ENCODE measurements at regions not wholly inside any gene's neighbourhood (a gene's known extent, or its start where the extent isn't known, plus 50 kb on each side); places are given as distances from the start of the nearest gene placed in this dataset.

DNA sequence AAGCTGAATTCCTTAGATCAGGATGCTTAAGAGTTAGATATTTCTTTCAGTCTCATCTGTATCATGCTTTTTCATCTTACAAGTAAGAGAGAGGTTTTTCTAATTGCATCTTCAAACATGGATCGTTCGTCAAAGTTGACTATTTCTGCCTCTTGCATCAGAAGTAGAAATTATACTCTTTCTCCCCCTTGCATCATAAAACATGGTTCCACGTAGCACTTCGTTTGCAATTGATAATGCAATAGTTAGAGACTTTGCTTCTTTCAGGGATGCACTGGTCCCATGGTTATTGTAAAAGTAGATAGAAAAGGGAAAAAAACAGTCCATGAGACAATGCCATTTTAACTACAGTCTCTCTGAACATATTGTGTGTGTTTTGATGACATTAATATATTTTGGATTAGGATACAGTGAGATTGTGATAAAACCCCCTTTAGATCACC is 75.1 kb upstream of the PARD3B start:
- TF ChIP-seq, protein P1, sequence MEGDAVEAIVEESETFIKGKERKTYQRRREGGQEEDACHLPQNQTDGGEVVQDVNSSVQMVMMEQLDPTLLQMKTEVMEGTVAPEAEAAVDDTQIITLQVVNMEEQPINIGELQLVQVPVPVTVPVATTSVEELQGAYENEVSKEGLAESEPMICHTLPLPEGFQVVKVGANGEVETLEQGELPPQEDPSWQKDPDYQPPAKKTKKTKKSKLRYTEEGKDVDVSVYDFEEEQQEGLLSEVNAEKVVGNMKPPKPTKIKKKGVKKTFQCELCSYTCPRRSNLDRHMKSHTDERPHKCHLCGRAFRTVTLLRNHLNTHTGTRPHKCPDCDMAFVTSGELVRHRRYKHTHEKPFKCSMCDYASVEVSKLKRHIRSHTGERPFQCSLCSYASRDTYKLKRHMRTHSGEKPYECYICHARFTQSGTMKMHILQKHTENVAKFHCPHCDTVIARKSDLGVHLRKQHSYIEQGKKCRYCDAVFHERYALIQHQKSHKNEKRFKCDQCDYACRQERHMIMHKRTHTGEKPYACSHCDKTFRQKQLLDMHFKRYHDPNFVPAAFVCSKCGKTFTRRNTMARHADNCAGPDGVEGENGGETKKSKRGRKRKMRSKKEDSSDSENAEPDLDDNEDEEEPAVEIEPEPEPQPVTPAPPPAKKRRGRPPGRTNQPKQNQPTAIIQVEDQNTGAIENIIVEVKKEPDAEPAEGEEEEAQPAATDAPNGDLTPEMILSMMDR (IDR thresholded peaks at IDR 0.05): no peak
- no peak for TF ChIP-seq POLR2A (IDR thresholded peaks at IDR 0.05)

Data from lower leg skin (tissue), 3 donors.